ENCODE measurements at regions not wholly inside any gene's neighbourhood (a gene's known extent, or its start where the extent isn't known, plus 50 kb on each side); places are given as distances from the start of the nearest gene placed in this dataset.

- ATAC-seq, result no peak
- Histone ChIP-seq H3K4me1 (ENCODE audit: control insufficient read depth, insufficient read depth, low read length) (no peaks in the 10 kb centered on the region), H3K27ac (ENCODE audit: low read length) (no peak overlapping the region), H3K4me3 (ENCODE audit: low read length) (no peak overlapping the region), H3K9me3 (ENCODE audit: control insufficient read depth, low read length) (no peaks in the 10 kb centered on the region), H3K27me3 (ENCODE audit: control insufficient read depth, insufficient read depth) (no peaks in the 10 kb centered on the region)
- 56% methylated on average over 4 of the region's 4 CpGs for WGBS
- intact Hi-C loops (cut with DNase I), result no loop called here
- no peak for DNase-seq
Observed at GRCh38 chr20:54860716-54861115, 385.3 kb downstream of the DOK5 start.

DNA sequence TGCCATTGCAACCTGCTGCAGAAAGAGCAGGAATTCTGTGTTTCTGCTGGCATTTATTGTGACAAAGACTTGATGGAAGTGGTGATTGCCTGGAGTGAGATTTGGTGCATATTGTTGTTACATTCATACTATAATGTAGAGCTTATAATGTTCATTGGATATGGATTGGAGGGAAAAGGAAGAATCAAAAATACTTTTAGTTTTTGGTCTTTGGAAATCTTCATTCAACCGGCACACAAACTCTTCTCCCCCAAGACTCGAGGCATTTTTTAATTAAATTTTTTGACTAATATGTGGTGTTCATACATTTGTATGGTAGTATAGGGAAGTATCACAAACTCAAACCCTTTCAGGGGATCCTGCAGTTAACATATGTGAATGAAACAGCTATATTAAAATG, 380.8 kb downstream of the DOK5 start:
- intact Hi-C loops (cut with DNase I), result no loop called here
- no peak overlapping the region for H3K27ac ChIP-seq (ENCODE audit: low read length)
- 88% methylated on average over 2 of the region's 2 CpGs for WGBS
- DNase-seq, result no peak
- H3K27me3 ChIP-seq (ENCODE audit: control insufficient read depth, insufficient read depth), result no peaks in the 10 kb centered on the region
- no peak overlapping the region for H3K4me3 ChIP-seq (ENCODE audit: low read length)
- ATAC-seq, result no peak
- no peaks in the 10 kb centered on the region for H3K4me1 ChIP-seq (ENCODE audit: control insufficient read depth, insufficient read depth, low read length)
- no peaks in the 10 kb centered on the region for H3K9me3 ChIP-seq (ENCODE audit: control insufficient read depth, low read length)

DNA sequence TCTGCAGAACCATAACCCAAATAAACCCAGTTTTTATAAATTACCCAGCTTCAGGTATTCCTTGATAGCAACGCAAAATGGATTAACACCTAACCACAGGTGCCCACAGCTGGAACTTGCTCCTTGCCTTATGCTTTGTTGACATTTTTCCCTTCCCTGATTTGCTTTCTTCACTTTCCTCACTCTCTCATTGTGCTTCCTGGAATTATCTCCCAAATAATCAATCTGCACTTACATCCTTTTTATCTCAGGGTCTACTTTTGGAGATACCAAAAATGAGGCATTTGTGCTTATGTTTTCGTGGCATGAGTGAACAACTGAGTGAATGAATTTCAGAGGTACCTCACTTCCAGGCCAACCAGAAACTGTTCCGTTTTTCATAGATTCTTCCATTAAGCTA, 374.3 kb downstream of the DOK5 start:
- H3K4me3 ChIP-seq (ENCODE audit: low read length), result no peak overlapping the region
- no peaks in the 10 kb centered on the region for H3K4me1 ChIP-seq (ENCODE audit: control insufficient read depth, insufficient read depth, low read length)
- H3K27ac ChIP-seq (ENCODE audit: low read length), result no peak overlapping the region
- ATAC-seq (no peak), DNase-seq (no peak)
- H3K9me3 ChIP-seq (ENCODE audit: control insufficient read depth, low read length), result no peaks in the 10 kb centered on the region
- intact Hi-C loops (cut with DNase I), result no loop called here
- H3K27me3 ChIP-seq (ENCODE audit: control insufficient read depth, insufficient read depth), result no peaks in the 10 kb centered on the region
- WGBS, result 69% methylated on average over 3 of the region's 3 CpGs

- Histone ChIP-seq H3K4me3 (ENCODE audit: low read length) (no peak overlapping the region), H3K4me1 (ENCODE audit: control insufficient read depth, insufficient read depth, low read length) (no peaks in the 10 kb centered on the region), H3K27me3 (ENCODE audit: control insufficient read depth, insufficient read depth) (no peaks in the 10 kb centered on the region), H3K27ac (ENCODE audit: low read length) (no peak overlapping the region), H3K9me3 (ENCODE audit: control insufficient read depth, low read length) (no peaks in the 10 kb centered on the region)
- no peak for ATAC-seq
- WGBS, result 76% methylated on average over 2 of the region's 2 CpGs
- intact Hi-C loops (cut with DNase I), result no loop called here
- DNase-seq, result no peak
Observed at GRCh38 chr20:54848984-54849538, 373.7 kb downstream of the DOK5 start.

- H3K27me3 ChIP-seq (ENCODE audit: control insufficient read depth, insufficient read depth), result no peaks in the 10 kb centered on the region
- H3K27ac ChIP-seq (ENCODE audit: low read length), result no peak overlapping the region
- ATAC-seq, result no peak
- H3K9me3 ChIP-seq (ENCODE audit: control insufficient read depth, low read length), result no peaks in the 10 kb centered on the region
- 68% methylated on average over 5 of the region's 5 CpGs for WGBS
- no peak overlapping the region for H3K4me3 ChIP-seq (ENCODE audit: low read length)
- H3K4me1 ChIP-seq (ENCODE audit: control insufficient read depth, insufficient read depth, low read length), result no peaks in the 10 kb centered on the region
- intact Hi-C loops (cut with DNase I), result no loop called here
- DNase-seq, result no peak
Observed at GRCh38 chr20:54848262-54848661, 372.9 kb downstream of the DOK5 start.

- DNase-seq, result no peak
- intact Hi-C loops (cut with DNase I), result no loop called here
Observed at GRCh38 chr20:54846948-54847347, 371.6 kb downstream of the DOK5 start.

DNA sequence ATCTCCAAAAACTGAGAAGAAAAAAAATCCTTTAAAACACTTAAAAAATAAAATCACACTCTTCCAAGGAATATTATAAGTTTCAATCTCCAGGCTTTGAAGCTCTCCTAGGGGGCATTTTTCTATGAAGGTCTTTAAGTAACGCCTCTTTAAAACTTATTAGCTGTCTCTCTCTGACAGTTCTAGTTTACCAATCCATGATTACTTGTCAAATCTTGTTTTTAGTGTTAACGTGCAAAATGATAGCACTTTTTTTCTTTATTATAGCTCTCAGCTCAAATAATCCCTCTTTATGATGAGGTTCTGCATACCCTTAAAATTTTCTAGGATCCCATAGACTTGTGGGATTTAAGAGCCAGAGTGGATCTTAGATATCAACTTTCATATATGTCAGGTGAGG, 369.0 kb downstream of the DOK5 start:
- H3K4me3 ChIP-seq (ENCODE audit: low read length), result no peak overlapping the region
- 69% methylated on average over 2 of the region's 2 CpGs for WGBS
- no peak overlapping the region for H3K27ac ChIP-seq (ENCODE audit: low read length)
- DNase-seq (no peak), ATAC-seq (no peak)
- no peaks in the 10 kb centered on the region for H3K4me1 ChIP-seq (ENCODE audit: control insufficient read depth, insufficient read depth, low read length)
- no peaks in the 10 kb centered on the region for H3K9me3 ChIP-seq (ENCODE audit: control insufficient read depth, low read length)
- intact Hi-C loops (cut with DNase I), result no loop called here
- no peaks in the 10 kb centered on the region for H3K27me3 ChIP-seq (ENCODE audit: control insufficient read depth, insufficient read depth)

More at GRCh38 chr20:54846948-54847347, 371.6 kb downstream of the DOK5 start:
- Histone ChIP-seq H3K9me3 (ENCODE audit: control insufficient read depth, low read length) (no peaks in the 10 kb centered on the region), H3K4me1 (ENCODE audit: control insufficient read depth, insufficient read depth, low read length) (no peaks in the 10 kb centered on the region), H3K27me3 (ENCODE audit: control insufficient read depth, insufficient read depth) (no peaks in the 10 kb centered on the region), H3K4me3 (ENCODE audit: low read length) (no peak overlapping the region), H3K27ac (ENCODE audit: low read length) (no peak overlapping the region)
- WGBS, result 83% methylated on average over 4 of the region's 4 CpGs
- no peak for ATAC-seq

DNA sequence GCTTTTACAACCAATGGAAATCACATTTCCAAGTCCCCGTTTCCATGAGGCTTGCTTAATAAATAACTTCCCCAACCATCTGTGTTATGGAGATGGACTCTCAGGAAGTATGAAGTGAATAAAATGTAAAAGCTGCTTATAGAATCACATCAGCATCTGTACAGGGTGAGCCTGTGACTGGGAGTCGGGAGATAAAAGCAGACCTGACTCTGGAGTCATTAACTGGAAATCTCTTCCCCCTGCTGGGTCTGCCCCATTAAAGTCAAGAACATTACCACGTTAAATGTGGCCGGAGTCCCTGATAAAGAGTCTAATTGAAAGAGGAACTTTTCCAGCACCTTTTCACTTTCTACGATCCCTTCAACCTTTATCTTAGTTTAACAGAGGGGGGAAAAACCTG, 368.5 kb downstream of the DOK5 start:
- Histone ChIP-seq H3K27me3 (ENCODE audit: control insufficient read depth, insufficient read depth) (no peaks in the 10 kb centered on the region), H3K4me1 (ENCODE audit: control insufficient read depth, insufficient read depth, low read length) (no peaks in the 10 kb centered on the region), H3K4me3 (ENCODE audit: low read length) (no peak overlapping the region), H3K9me3 (ENCODE audit: control insufficient read depth, low read length) (no peaks in the 10 kb centered on the region), H3K27ac (ENCODE audit: low read length) (no peak overlapping the region)
- intact Hi-C loops (cut with DNase I), result no loop called here
- WGBS, result 34% methylated on average over 5 of the region's 5 CpGs
- DNase-seq (no peak), ATAC-seq (no peak)

GRCh38 chr20:54843431-54843830, 368.0 kb downstream of the DOK5 start:
- no peak overlapping the region for H3K27ac ChIP-seq (ENCODE audit: low read length)
- H3K4me1 ChIP-seq (ENCODE audit: control insufficient read depth, insufficient read depth, low read length), result no peaks in the 10 kb centered on the region
- intact Hi-C loops (cut with DNase I), result no loop called here
- H3K9me3 ChIP-seq (ENCODE audit: control insufficient read depth, low read length), result no peaks in the 10 kb centered on the region
- H3K27me3 ChIP-seq (ENCODE audit: control insufficient read depth, insufficient read depth), result no peaks in the 10 kb centered on the region
- ATAC-seq (no peak), DNase-seq (no peak)
- 79% methylated on average over 1 of the region's 1 CpG for WGBS
- no peak overlapping the region for H3K4me3 ChIP-seq (ENCODE audit: low read length)

DNA sequence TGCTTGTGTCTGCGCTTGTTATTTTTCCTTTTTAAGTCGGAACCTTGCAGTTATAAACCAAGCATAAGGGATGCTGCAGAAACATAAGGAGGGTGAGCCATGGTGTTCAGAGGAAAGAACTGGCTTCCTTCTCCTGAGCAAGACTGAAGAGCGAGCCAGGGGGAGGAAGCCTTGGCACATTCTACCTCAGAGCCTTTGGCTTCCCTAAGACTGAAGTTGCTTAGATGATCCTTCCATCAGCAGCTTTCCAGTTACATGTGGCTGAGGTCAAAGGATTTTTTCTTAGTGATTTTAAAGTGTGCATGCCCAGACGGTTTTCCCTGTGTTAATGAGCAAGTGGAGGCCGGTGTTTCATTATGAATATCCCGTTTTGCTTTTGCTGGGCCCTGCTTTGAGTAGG, 363.8 kb downstream of the DOK5 start:
- Histone ChIP-seq H3K4me1 (ENCODE audit: control insufficient read depth, insufficient read depth, low read length) (no peaks in the 10 kb centered on the region), H3K4me3 (ENCODE audit: low read length) (no peak overlapping the region), H3K27me3 (ENCODE audit: control insufficient read depth, insufficient read depth) (no peaks in the 10 kb centered on the region), H3K9me3 (ENCODE audit: control insufficient read depth, low read length) (no peaks in the 10 kb centered on the region), H3K27ac (ENCODE audit: low read length) (no peak overlapping the region)
- 75% methylated on average over 6 of the region's 6 CpGs for WGBS
- intact Hi-C loops (cut with DNase I), result no loop called here
- DNase-seq (no peak), ATAC-seq (no peak)

GRCh38 chr20:54837226-54837625, 361.8 kb downstream of the DOK5 start:
- H3K4me3 ChIP-seq (ENCODE audit: low read length), result no peak overlapping the region
- H3K4me1 ChIP-seq (ENCODE audit: control insufficient read depth, insufficient read depth, low read length), result no peaks in the 10 kb centered on the region
- intact Hi-C loops (cut with DNase I), result no loop called here
- no peaks in the 10 kb centered on the region for H3K27me3 ChIP-seq (ENCODE audit: control insufficient read depth, insufficient read depth)
- no peak for DNase-seq
- ATAC-seq, result no peak
- H3K9me3 ChIP-seq (ENCODE audit: control insufficient read depth, low read length), result no peaks in the 10 kb centered on the region
- H3K27ac ChIP-seq (ENCODE audit: low read length), result no peak overlapping the region
- WGBS, result 54% methylated on average over 4 of the region's 4 CpGs

DNA sequence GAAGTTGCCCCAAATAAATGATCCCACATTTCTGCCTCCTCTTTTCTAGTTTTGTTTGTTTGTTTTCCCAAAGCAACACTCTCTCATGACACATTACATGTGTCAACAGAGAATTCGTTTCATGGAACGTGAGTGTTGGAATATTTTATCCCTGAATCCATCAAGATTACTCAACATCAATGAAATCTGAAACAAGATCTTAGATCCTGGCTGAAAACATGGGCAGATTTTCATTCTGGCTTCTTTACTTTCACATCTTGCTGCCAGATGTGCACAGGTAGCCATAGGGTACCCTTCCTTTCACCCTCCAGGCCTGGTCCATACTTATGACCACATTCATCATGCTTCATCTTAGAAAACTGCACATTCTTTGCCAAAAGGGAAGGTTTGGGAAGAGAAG, 347.0 kb downstream of the DOK5 start:
- no peak for ATAC-seq
- no peak overlapping the region for H3K27ac ChIP-seq (ENCODE audit: low read length)
- H3K9me3 ChIP-seq (ENCODE audit: control insufficient read depth, low read length), result no peaks in the 10 kb centered on the region
- intact Hi-C loops (cut with DNase I), result no loop called here
- no peaks in the 10 kb centered on the region for H3K27me3 ChIP-seq (ENCODE audit: control insufficient read depth, insufficient read depth)
- no peaks in the 10 kb centered on the region for H3K4me1 ChIP-seq (ENCODE audit: control insufficient read depth, insufficient read depth, low read length)
- H3K4me3 ChIP-seq (ENCODE audit: low read length), result no peak overlapping the region
- DNase-seq, result no peak
- 66% methylated on average over 2 of the region's 2 CpGs for WGBS

All from right cardiac atrium (tissue), 5 donors.